Skeletal muscle satellite cell (primary cell): ENCODE measurements at regions not wholly inside any gene's neighbourhood (a gene's known extent, or its start where the extent isn't known, plus 50 kb on each side); places are given as distances from the start of the nearest gene placed in this dataset.

Source experiments
- H3K27me3 ChIP-seq: 2 replicates; pipeline ENCODE4 v1.7.0; 2013; ENCODE audit warnings: low read length; ENCODE audit not compliant: control insufficient read depth, insufficient read depth
- H3K36me3 ChIP-seq: 2 replicates; pipeline ENCODE4 v1.7.0; 2013; ENCODE audit warnings: mild to moderate bottlenecking, control low read depth, low read length; ENCODE audit not compliant: insufficient read depth
- H3K4me1 ChIP-seq: 2 replicates; pipeline ENCODE4 v1.7.0; 2013; ENCODE audit warnings: low read length; ENCODE audit not compliant: control insufficient read depth, insufficient read depth
- H3K4me2 ChIP-seq: 2 replicates; pipeline ENCODE4 v1.7.0; 2013; ENCODE audit warnings: mild to moderate bottlenecking, low read length
- H3K4me3 ChIP-seq: 2 replicates; pipeline ENCODE4 v1.7.0; 2013; ENCODE audit warnings: low read length
- H3K9ac ChIP-seq: 2 replicates; pipeline ENCODE4 v1.7.0; 2013; ENCODE audit warnings: mild to moderate bottlenecking, low read depth, low read length, moderate library complexity
- H3K9me3 ChIP-seq: replicated peaks from 2 replicates; pipeline ENCODE4 v1.7.0; 2013; ENCODE audit warnings: mild to moderate bottlenecking, control low read depth, low read length

- H3K4me3 ChIP-seq = no peak overlapping the region
- H3K9ac ChIP-seq = no peak overlapping the region
- H3K4me2 ChIP-seq = no peak overlapping the region
- no peaks in the 10 kb centered on the region for H3K4me1 ChIP-seq
- H3K27me3 ChIP-seq = peaks cover 9% of the 10 kb centered on the region
- H3K36me3 ChIP-seq = no peaks in the 10 kb centered on the region
- no peaks in the 10 kb centered on the region for H3K9me3 ChIP-seq
Observed at GRCh38 chr11:120044011-120044675, 93.8 kb downstream of the TRIM29 start.

- H3K9ac ChIP-seq = no peak overlapping the region
- H3K36me3 ChIP-seq = no peaks in the 10 kb centered on the region
- H3K4me3 ChIP-seq = no peak overlapping the region
- peaks cover 9% of the 10 kb centered on the region for H3K27me3 ChIP-seq
- no peaks in the 10 kb centered on the region for H3K9me3 ChIP-seq
- no peak overlapping the region for H3K4me2 ChIP-seq
- no peaks in the 10 kb centered on the region for H3K4me1 ChIP-seq
Observed at GRCh38 chr11:120043328-120043945, 94.5 kb downstream of the TRIM29 start.

DNA sequence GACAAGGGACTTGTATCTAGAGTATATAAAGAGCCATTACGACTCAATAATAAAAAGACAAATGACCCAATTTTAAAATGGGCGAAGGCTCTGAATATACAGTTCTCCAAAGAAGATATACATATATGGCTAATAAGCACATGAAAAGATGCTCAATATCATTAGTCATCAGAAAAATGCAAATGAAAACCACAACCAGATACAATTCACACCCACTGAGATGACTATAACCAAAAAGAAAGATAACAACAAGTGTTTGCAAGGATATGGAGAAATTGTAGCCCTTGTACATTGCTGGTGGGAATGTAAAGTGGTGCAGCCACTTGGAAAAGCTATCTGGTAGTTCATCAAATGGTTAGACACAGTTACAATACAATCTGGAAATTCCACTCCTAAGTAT lies 96.3 kb downstream of the TRIM29 start:
- no peaks in the 10 kb centered on the region for H3K36me3 ChIP-seq
- H3K9ac ChIP-seq = no peak overlapping the region
- H3K4me2 ChIP-seq = no peak overlapping the region
- H3K27me3 ChIP-seq = peaks cover 9% of the 10 kb centered on the region
- no peaks in the 10 kb centered on the region for H3K9me3 ChIP-seq
- no peaks in the 10 kb centered on the region for H3K4me1 ChIP-seq
- no peak overlapping the region for H3K4me3 ChIP-seq

- Histone ChIP-seq H3K27me3 (peaks cover 9% of the 10 kb centered on the region), H3K4me3 (no peak overlapping the region), H3K36me3 (no peaks in the 10 kb centered on the region), H3K9me3 (no peaks in the 10 kb centered on the region), H3K9ac (no peak overlapping the region), H3K4me2 (no peak overlapping the region), H3K4me1 (no peaks in the 10 kb centered on the region)
Observed at GRCh38 chr11:120040151-120040840, 97.6 kb downstream of the TRIM29 start.

GRCh38 chr11:120039039-120039438 lies 98.9 kb downstream of the TRIM29 start:
- no peaks in the 10 kb centered on the region for H3K9me3 ChIP-seq
- H3K27me3 ChIP-seq = peaks cover 9% of the 10 kb centered on the region
- H3K36me3 ChIP-seq = no peaks in the 10 kb centered on the region
- no peak overlapping the region for H3K9ac ChIP-seq
- H3K4me2 ChIP-seq = no peak overlapping the region
- no peaks in the 10 kb centered on the region for H3K4me1 ChIP-seq
- H3K4me3 ChIP-seq = no peak overlapping the region

GRCh38 chr11:120037111-120037510 lies 100.8 kb downstream of the TRIM29 start:
- Histone ChIP-seq H3K36me3 (no peaks in the 10 kb centered on the region), H3K27me3 (peaks cover 9% of the 10 kb centered on the region), H3K9ac (no peak overlapping the region), H3K9me3 (no peaks in the 10 kb centered on the region), H3K4me3 (no peak overlapping the region), H3K4me2 (no peak overlapping the region), H3K4me1 (no peaks in the 10 kb centered on the region)

DNA sequence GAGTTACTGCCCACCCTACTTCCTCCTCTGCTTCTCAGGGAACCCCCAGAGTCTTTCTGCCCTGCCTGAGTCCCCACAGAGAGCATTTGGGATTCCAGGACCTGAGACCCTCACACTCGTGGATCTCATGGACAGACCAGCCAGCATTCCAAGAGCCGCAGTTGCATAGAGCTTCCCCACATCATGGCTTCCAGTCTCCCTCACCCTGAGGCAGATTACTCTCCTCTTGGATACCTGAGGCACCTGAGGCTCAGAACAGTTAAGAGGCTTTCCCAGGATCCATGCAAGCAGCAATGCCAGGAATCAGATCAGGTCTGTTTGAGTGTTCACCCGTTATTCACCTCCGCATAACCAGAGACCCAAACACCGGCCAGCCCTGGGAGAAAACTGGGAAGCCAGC lies 102.2 kb downstream of the TRIM29 start:
- H3K4me3 ChIP-seq = no peak overlapping the region
- no peaks in the 10 kb centered on the region for H3K9me3 ChIP-seq
- no peak overlapping the region for H3K9ac ChIP-seq
- no peaks in the 10 kb centered on the region for H3K36me3 ChIP-seq
- H3K4me2 ChIP-seq = no peak overlapping the region
- no peaks in the 10 kb centered on the region for H3K4me1 ChIP-seq
- peaks cover 8% of the 10 kb centered on the region for H3K27me3 ChIP-seq

- Histone ChIP-seq H3K9me3 (no peaks in the 10 kb centered on the region), H3K36me3 (no peaks in the 10 kb centered on the region), H3K4me2 (no peak overlapping the region), H3K4me3 (no peak overlapping the region), H3K9ac (no peak overlapping the region), H3K27me3 (peaks cover under 1% of the 10 kb centered on the region), H3K4me1 (no peaks in the 10 kb centered on the region)
Observed at GRCh38 chr11:120034881-120035630, 102.9 kb downstream of the TRIM29 start.

- H3K9ac ChIP-seq = no peak overlapping the region
- no peaks in the 10 kb centered on the region for H3K9me3 ChIP-seq
- no peak overlapping the region for H3K4me3 ChIP-seq
- no peak overlapping the region for H3K4me2 ChIP-seq
- no peaks in the 10 kb centered on the region for H3K36me3 ChIP-seq
- H3K27me3 ChIP-seq = no peaks in the 10 kb centered on the region
- H3K4me1 ChIP-seq = no peaks in the 10 kb centered on the region
Observed at GRCh38 chr11:120034176-120034875, 103.6 kb downstream of the TRIM29 start.

GRCh38 chr11:120032766-120033390 lies 105.0 kb downstream of the TRIM29 start:
- Histone ChIP-seq H3K9me3 (no peaks in the 10 kb centered on the region), H3K4me3 (no peak overlapping the region), H3K4me1 (no peaks in the 10 kb centered on the region), H3K36me3 (no peaks in the 10 kb centered on the region), H3K4me2 (no peak overlapping the region), H3K9ac (no peak overlapping the region), H3K27me3 (no peaks in the 10 kb centered on the region)
